Stimulated activated CD8-positive, alpha-beta memory T cell treated with anti-CD3 and anti-CD28 coated beads, Interleukin-7, amount 100 ng/mL, for 1 hour (primary cell): ENCODE measurements at regions not wholly inside any gene's neighbourhood (a gene's known extent, or its start where the extent isn't known, plus 50 kb on each side); places are given as distances from the start of the nearest gene placed in this dataset.
"Not testable (repeated sequence)": the region's sequence is repeated elsewhere in the genome, so short reads cannot be mapped to it uniquely, and the experiment has no call there.

Experiments used
- DNase-seq, 2 donors: peaks; one replicate each; pipeline ENCODE4 v3.0.0-alpha.2; 2020; ENCODE audit warnings: low read depth in 2 of 2

DNA sequence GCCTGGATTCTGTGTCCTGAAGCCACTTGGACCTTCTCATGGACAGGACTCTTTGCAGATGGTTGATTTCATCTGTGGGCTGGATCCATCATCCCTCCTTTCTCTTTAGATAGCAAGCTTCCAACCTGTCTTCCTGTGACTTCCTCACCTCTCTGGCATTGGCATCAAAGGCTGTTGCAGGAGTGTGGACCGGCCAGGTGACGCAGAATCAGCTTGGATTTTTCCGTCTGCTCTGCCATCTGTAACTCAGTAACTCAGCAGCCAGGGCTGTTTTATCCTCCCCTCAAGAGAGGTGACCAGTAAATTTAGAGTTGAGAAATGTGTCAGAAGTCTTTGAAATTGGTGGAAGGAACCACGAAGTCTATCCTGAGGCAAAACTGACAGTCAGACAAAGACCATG lies 701.7 kb upstream of the TMEM132C start:
- no peak for DNase-seq

DNA sequence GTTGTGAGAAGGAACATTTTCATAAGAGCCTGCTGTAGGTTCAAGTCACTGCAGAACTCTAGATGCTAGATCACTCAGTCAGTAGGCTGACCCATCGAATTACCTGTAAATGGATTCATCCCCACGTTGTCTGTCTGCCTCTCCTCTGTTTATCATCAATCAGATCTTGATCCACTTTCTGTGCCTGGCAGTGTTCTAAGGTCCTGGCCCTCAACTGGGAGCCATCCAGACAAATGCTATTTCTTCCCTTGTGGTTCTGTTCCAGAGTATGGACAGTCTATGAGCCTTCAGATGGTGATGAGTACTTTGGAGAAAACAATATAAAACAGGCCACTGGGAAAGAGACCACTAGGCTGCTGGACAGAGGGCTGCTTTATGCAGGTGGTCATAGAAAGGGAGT lies 699.4 kb upstream of the TMEM132C start:
- DNase-seq, result no peak

DNA sequence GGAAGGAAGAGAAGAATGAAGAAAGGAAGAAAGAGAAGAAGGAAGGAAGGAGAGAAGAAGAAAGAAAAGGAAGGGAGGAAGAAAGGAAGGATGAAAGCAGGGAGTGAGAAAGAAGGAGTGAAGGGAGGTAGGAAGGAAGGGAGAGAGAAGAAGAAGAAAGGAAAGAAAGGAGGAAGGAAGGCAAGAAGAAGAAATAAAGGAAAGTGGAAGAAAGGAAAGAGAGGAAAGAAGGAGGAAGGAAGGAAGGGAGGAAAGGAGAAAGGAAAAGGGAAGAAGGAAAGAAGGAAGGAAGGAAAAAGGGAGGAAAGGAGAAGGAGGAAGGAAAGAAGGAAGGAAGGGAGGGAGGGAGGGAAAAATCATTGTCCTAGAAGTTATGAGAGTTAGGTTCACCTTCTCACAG lies 696.6 kb upstream of the TMEM132C start:
- DNase-seq, result no peak

DNA sequence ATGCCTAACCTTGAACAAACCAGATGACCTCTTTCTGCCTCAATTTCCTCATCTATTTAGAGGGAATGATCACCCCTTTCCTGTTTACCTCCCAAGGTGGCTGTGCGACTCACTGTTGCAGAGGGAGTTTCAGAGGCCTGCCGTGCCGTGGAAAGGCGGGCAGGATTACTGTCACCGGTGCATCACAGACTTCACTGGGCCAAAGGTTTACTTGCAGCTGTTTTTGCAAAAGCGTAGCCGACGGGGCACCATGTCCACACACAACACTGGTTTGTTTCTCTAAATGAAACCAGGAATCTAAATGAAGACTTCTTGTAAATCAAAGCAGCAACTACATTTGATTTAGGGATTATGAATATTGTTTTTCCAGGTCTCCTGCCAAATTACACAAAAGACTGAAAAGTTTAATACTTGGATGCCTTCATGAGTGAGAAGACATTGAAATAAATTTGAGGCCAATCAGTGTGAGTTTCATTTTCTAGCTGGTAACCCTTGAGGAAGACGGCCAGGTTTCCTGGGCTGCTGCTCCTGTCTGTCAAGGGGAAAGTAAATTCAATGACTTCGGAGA lies 696.1 kb upstream of the TMEM132C start:
- DNase-seq, result no peak

DNA sequence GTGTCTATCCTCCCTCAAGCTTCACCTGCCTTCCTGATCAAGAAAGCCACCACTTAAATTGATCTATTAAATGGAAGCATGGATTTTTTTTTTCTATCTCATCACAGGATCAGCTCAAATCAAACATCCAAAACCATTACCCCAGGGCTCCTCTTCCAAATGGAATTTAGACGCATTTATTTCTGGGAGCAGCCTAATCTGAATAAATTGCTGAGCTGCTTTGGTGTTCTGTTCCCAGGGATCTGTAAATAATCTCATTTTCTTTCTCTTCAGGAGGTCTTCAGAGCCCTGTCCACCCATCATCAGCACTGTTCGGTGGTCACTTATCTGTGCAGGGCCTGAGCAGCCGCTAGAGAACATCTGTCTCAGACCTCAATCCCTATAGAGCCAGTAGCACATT lies 695.4 kb upstream of the TMEM132C start:
- no peak for DNase-seq

DNA sequence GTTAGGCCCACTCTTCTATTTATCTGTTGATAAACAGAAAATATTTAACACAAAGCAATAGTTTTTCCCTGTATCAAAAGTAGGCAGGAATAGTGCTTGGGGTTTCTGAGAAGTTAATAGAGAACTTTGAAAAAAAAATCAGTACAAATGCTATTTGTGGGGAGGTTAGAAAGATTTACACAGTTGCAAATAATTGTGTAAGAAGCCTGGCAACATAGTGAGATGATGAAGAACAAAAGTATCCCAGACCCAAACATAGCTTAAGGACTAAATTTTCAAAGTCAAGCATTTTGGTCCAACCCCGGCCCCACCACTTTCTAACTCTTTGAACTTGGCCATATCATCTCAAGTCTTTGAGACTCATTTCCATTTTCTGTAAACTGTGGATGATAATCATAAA lies 687.5 kb upstream of the TMEM132C start:
- DNase-seq, result no peak

DNA sequence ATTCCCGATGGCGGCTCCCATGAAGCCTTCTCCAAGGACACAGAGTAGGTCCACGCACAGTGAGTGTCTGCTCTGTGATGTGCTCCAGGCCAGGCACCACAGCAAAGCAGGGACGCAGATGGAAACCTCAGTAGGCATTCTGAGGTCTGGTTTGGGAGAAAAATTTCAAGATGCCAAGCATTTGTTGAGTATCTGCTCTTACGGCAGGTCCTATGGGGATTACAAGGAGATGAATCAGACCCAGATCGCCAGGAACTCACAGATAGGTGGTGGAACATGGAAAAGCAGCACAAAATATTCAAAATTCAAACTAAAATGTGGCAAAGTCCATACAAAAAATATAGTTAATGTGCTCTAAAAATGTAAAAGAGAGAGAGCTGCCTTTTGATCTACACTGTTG lies 684.9 kb upstream of the TMEM132C start:
- DNase-seq, result no peak

DNA sequence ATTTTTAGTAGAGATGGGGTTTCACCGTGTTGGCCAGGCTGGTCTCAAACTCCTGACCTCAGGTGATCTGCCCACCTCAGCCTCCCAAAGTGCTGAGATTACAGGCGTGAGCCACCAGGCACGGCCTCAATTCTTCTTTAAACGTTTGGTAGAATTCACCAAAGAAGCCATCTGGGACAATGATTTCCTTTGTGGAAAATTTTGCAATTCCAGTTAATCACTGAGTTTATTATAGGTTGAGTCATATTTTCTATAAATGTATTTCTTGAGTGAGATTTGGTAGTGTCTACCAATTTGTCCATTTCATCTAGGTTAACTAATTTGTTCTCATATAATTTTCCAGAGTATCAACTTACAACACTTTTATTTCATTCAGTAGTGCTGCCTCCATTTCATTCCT lies 683.9 kb upstream of the TMEM132C start:
- no peak for DNase-seq

DNA sequence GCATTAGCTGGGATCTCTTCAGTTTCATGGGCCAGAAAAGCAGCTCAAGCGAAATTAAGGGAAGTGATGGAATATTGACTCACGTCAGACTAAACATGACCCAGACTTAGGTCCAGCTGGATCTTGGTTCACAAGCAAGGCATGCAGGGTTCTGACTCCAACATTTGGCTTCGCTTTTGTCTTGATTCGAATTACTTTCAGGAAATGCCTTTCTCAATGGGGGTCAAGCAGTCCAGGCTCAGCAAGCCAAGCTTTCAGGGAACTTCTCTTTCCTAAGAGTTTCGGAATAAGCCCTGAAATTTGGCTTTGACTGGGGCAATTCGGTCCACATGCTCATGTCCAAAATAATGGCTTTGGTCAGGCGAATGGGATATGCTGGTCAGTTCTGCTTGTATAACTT lies 678.7 kb upstream of the TMEM132C start:
- no peak for DNase-seq

DNA sequence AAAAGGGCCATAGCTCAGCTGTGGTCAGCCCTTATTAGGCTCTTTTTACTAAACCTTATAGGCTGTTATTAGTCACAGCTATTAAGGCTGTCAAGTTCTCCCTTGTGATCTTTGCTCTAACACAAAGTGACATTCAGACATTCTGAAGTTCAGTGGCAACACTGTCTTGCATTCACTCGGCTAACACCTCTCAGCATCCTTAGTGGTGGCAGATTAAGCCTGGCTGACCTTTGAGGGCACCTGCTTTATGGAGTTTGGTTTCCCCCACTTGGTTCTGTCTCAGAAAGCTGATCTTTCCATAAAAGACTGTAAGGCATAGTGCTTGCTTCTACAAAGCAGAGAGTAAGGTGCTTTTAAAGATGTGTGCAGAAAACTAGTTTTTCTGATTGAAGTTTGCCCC lies 677.4 kb upstream of the TMEM132C start:
- no peak for DNase-seq

DNA sequence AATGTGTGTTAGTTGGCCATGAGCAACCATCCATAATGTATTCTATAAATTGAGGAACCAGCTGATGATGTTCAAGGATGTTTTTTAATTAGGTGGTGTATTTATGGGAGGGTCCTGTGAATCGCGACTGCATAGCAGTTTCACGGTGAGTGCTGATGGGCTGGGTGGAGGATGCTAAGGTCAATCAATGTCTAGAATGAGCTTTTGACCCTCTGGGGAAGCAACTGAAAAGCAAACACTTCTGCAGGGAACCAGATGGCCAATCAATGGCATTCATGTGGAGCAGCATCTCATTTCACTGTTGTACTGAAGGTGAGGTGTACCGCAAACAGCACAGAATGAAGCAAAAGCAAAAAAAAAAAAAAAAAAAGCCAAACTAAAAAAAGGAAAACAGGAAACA lies 676.1 kb upstream of the TMEM132C start:
- no peak for DNase-seq

DNA sequence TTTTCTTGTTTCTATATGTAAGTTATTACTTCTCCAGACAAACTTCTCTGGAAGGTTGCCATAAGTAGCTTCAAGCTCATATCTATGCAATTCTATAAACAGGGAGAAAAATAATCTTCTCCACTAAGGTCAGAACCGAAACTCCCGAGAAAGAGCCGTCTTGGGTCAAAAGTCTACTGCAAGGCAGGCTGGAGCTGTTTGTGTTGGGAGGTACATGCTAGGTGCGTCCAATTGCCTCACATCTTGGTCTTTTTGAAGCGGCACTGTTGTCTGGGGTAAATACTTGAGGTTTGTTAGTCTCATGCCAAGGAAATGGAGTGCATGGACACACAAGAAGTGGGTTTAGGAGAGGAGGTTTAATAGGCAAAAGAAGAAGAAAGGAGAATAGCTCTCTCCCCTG lies 674.7 kb upstream of the TMEM132C start:
- no peak for DNase-seq

DNA sequence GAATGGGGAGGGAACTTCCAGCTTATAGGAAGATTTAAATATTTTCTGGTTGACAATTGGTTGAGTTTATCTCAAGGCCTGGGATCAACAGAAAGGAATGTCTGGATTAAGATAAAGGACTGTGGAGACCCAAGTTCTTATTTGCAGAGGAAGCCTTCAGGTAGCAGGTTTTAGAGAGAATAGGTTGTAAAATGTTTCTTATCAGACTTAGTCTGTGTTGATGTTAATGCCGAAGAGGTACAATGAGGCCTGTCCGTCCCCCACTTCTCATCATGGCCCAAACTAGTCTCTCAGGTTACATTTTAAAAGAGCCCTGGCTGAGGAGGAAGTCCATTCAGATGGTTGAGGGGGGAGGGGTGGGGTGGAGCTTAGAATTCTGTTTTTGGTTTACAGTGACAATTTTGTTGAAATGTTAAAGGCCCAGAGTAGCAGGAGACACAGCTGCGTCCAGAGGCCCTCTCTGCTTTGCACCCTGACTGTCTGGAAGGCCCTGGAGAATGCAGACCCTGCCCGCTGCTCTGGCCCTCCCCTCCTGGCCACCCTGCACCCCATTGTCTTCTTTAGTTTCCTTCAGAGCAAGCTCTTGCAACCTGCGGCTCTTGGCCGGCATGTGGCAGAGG lies 672.5 kb upstream of the TMEM132C start:
- no peak for DNase-seq

DNA sequence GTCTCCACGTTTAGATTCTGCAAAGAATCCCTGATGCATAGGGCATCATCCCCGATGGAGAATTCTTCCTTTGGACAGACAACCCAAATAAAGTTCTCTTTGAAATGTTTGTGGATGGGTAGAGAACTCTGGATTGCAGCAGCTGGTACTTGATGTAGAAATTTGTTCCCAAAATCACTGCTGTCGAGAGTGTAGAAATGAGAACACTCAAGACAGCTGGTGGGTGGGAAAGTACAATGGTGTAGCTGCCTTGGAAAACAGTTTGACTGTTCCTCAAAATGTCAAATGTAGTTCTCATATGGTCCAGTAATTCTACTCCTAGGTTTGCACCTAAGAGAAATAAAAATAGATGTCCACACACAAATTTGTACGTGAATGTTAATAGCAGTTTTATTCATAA lies 671.5 kb upstream of the TMEM132C start:
- no peak for DNase-seq

DNA sequence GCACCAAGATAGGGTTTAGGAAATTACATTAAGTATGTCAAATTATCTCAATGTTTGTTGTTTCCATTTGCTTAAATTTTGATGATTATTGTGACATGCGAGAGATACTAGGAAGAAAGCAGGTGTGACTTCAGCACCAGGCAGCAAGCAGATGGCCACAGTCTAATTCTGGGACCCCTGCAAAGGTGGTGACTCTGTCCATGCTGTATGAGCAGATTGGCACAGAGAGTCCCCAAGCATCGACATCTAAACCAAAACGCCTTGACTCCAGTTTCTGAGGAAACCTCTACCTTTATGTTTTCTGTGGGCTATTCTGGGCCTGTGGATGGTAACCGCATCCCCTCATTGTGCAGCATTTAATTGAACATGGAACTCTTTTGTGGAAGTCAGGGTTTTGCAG lies 670.1 kb upstream of the TMEM132C start:
- DNase-seq, result no peak

DNA sequence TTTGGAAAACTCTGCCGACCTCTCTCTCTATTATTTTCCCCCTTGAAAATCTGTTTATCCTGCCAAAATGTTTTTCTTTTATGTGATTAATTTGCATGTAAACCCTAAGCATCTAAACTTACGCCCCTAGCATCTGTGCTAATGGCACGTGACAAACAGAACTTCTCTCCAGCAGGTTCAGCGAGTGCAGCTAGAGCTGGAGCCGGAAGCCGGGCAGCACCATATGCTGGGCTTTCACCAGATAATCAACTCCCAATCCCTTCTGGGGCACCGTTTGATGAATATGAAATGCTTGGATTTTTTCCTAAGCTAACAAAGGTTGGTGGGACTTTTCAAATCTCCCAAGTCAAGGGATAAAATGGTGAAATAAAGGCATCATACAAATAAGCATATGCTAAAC lies 667.5 kb upstream of the TMEM132C start:
- no peak for DNase-seq

DNA sequence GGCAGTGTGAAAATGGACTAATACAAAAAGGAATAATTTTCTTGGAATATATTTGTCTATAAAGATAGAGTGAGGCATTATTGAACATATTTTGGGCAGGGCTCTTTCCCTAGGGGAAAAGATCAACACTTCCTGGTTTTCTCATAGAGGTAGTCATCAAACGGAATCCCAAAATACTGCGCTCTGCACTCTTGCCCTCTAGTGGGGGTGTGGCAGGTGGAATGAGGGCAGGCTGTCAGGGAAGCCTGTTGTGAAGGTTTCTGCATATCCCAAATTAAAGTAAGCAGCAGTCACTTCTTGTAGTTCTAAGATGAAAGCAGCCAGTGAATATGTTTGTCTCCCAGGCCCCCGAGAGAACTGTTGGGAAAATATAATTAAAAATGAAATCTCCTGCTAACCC lies 666.8 kb upstream of the TMEM132C start:
- DNase-seq, result no peak

DNA sequence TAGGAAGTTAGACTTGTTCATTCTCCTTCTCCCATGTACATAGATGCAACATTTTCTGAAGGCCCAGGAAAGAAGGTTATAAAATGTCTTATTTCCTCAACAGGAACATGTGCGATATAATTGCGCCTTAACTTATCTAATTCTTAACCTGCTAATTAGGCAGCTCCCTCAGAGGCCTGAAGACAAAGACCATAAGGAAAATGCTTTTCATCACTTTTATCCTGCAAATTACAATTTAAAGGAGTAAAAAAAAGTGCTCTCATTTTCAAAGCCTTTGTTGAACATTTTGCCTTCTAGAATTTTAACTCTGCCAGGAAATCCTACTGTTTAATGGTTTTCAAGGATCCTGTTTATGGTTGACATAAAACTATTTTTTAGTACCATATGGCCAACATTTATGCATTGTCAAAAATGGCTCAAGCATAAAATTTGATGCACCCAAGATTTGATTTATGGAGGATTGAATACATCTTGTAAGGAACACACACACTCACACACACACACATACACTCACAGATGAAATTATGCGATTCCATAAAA lies 660.4 kb upstream of the TMEM132C start:
- no peak for DNase-seq

DNA sequence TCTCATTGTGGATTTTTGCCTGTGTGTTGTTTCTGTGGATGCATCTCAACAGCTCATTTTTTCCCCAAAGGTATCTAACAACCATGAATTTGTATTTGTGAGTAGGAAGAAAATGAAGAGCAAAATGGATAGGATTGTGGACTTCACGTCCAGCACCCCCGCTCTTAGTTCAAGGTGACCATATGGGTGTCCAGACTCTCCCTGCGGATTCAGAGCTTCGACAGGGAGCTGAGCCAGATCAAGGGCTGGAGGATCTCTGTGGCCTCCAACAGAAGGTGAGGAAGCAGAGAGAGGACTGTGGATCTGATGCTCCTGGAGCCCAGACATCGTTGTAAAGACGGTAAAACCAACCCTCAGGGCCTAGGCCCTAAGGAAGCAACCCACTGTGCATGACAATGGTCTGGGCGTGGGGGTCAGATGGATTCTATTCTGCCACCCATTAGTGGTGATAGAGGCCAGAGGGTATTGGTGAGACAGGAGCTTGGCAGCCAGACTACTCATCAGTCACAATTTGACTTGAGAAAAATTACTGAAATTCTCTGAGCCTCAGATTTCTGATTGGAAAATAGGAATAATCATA lies 659.7 kb upstream of the TMEM132C start:
- DNase-seq, result no peak

DNA sequence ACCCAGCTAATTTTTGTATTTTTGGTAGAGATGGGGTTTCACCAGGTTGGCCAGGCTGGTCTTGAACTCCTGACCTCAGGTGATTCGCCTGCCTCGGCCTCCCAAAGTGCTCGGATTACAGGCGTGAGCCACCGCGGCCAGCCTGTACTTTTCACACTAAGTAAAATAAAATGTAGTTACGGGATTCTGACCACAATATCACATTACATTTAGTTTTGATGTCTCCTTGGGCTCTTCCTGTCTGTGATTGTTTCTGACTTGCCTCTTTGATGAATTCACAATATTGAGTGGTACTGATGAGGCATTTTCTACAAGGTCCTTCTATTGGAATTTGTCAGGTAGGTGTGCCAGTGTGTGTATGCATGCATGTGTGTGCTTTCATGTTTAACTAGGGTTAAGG lies 658.6 kb upstream of the TMEM132C start:
- not testable (repeated sequence) for DNase-seq

DNA sequence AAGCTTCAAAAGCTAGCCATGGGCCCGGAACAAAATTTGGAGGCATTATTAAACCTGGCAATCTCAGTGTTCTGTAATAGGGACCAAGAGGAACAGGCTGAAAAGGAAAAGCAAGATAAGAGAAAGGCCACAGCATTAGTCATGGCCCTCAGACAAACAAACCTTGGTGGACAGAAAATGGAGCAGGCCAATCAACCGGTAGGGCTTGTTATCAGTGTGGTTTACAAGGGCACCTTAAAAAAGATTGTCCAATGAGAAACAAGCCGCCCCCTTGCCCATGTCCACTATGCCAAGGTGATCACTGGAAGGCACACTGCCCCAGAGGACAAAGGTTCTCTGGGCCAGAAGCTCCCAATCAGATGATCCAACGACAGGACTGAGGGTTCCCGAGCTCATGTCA lies 653.9 kb upstream of the TMEM132C start:
- DNase-seq, result no peak

DNA sequence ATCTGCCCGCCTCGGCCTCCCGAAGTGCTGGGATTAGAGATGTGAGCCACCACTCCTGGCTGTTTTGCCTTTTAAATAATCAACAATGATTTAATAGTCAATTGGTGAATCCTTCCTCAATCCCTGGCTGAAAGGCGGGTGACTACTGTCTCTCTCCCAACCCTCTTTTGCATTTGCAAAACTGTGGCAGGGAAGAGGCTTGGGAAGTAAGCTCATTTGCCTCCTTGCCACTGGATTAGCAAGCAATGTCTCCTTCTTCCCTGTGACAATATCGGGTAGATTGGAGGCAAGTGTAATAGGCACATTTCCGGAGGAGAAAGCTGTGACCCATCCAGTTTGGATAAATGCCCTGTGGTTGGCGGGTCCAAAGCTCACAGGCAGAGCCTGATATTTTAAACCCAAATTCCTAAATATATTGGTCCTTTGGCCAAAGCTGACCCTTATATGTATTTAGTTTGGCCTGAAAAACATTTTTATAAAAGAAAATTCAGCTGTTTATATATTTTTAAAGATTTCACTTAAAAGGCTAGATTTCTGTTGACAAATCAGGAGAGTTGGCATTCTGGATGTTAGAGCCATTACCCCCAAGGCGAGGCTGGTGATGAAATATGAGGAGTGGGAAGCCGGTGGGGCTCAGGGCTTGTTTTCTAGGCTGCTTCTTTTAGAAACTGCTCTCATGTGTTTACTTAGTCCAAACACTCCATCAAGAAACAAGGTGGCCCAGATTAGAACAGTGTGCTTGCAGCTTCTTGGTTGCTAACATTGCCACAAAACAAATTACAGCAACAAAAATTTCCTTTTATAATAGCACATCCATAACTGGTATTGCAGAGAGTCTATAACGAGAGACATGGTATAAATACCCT lies 646.9 kb upstream of the TMEM132C start:
- no peak for DNase-seq
